Tibial artery (tissue), 4 donors: ENCODE measurements at regions not wholly inside any gene's neighbourhood (a gene's known extent, or its start where the extent isn't known, plus 50 kb on each side); places are given as distances from the start of the nearest gene placed in this dataset.

ENCODE experiments used
- DNase-seq, 2 donors: peaks; one replicate each; pipeline ENCODE4 v3.0.0-alpha.2; 2019
- H3K27ac ChIP-seq, 2 donors: fragments of 200-600 bp; sonication (generic) in 1 of 2; 1 replicate in 1 of 2; 2 replicates in 1 of 2; pipeline ENCODE4 v1.5.1; 2018 to 2019; ENCODE audit warnings: mild to moderate bottlenecking in 1 of 2
- H3K27me3 ChIP-seq, 2 donors: fragments of 200-600 bp; sonication (generic) in 1 of 2; one replicate each; pipeline versions ENCODE4 v1.5.1 to v1.6.0; 2016 to 2019
- H3K36me3 ChIP-seq, 3 donors: fragments of 200-600 bp; sonication (generic) in 2 of 3; one replicate each; pipeline ENCODE4 v1.5.1; 2016 to 2019; ENCODE audit warnings: mild to moderate bottlenecking in 2 of 3
- H3K4me1 ChIP-seq, 4 donors: fragments of 200-600 bp; sonication (generic) in 2 of 4; 1 replicate in 3 of 4; 2 replicates in 1 of 4; pipeline ENCODE4 v1.5.1; 2016 to 2019
- H3K4me3 ChIP-seq, 2 donors: fragments of 200-600 bp; sonication (generic) in 1 of 2; 1 replicate in 1 of 2; 2 replicates in 1 of 2; pipeline ENCODE4 v1.5.1; 2018 to 2019; ENCODE audit warnings: mild to moderate bottlenecking in 2 of 2
- H3K9me3 ChIP-seq, 3 donors: fragments of 200-600 bp; sonication (generic) in 1 of 3; one replicate each; pipeline ENCODE4 v1.5.1; 2016 to 2019
- CTCF ChIP-seq, 2 experiments: fragments of 200-600 bp in 1 of 2; fragments of 450-650 bp in 1 of 2; IDR thresholded peaks; one replicate each; pipeline ENCODE4 v1.5.1; 2017 to 2019; ENCODE audit warnings: antibody characterized with exemption in 2 of 2, mild to moderate bottlenecking in 1 of 2, moderate library complexity in 1 of 2
- intact Hi-C: fragments of 100-400 bp; cut with DNase I; formaldehyde crosslinking; loops from one replicate; pipeline ENCODE4 v1.15.0; 2023; ENCODE audit warnings: low total_unique reads

GRCh38 chr1:34328281-34328799 is 151.6 kb downstream of the C1orf94 start:
- Histone ChIP-seq H3K27me3 (peaks cover 0 to 20% of the 10 kb centered on the region in 2 donors), H3K4me1 (no peaks in the 10 kb centered on the region), H3K36me3 (no peaks in the 10 kb centered on the region), H3K4me3 (no peak overlapping the region), H3K9me3 (no peaks in the 10 kb centered on the region), H3K27ac (no peak overlapping the region)
- TF ChIP-seq CTCF (IDR thresholded peaks at IDR 0.05): no peak
- intact Hi-C loops: no loop called here
- DNase-seq: no peak

GRCh38 chr1:34330061-34330460 is 153.4 kb downstream of the C1orf94 start:
- no peak for TF ChIP-seq CTCF (IDR thresholded peaks at IDR 0.05)
- no peaks in the 10 kb centered on the region for H3K36me3 ChIP-seq
- no peak overlapping the region for H3K4me3 ChIP-seq
- intact Hi-C loops: no loop called here
- DNase-seq: no peak
- H3K27me3 ChIP-seq: peaks cover 0 to 20% of the 10 kb centered on the region in 2 donors
- H3K9me3 ChIP-seq: no peaks in the 10 kb centered on the region
- H3K4me1 ChIP-seq: no peaks in the 10 kb centered on the region
- H3K27ac ChIP-seq: no peak overlapping the region

GRCh38 chr1:34331020-34331926 is 154.6 kb downstream of the C1orf94 start:
- Histone ChIP-seq H3K27ac (no peak overlapping the region), H3K9me3 (no peaks in the 10 kb centered on the region), H3K27me3 (peaks cover 0 to 17% of the 10 kb centered on the region in 2 donors), H3K36me3 (no peaks in the 10 kb centered on the region), H3K4me1 (no peaks in the 10 kb centered on the region), H3K4me3 (no peak overlapping the region)
- TF ChIP-seq CTCF (IDR thresholded peaks at IDR 0.05): no peak
- no peak for DNase-seq
- intact Hi-C loops: no loop called here

- Histone ChIP-seq H3K4me1 (no peaks in the 10 kb centered on the region), H3K9me3 (no peaks in the 10 kb centered on the region), H3K27ac (no peak overlapping the region), H3K27me3 (peaks cover 0 to 8% of the 10 kb centered on the region in 2 donors), H3K36me3 (no peaks in the 10 kb centered on the region), H3K4me3 (no peak overlapping the region)
- DNase-seq: no peak
- intact Hi-C loops: no loop called here
- TF ChIP-seq CTCF (IDR thresholded peaks at IDR 0.05): no peak
Measured at GRCh38 chr1:34332996-34333395, 156.3 kb downstream of the C1orf94 start.

GRCh38 chr1:34338871-34339270 is 162.2 kb downstream of the C1orf94 start:
- H3K9me3 ChIP-seq: no peaks in the 10 kb centered on the region
- no peak overlapping the region for H3K27ac ChIP-seq
- TF ChIP-seq CTCF (IDR thresholded peaks at IDR 0.05): no peak
- no peak for DNase-seq
- intact Hi-C loops: no loop called here
- H3K36me3 ChIP-seq: no peaks in the 10 kb centered on the region
- H3K4me1 ChIP-seq: no peaks in the 10 kb centered on the region
- no peak overlapping the region for H3K4me3 ChIP-seq
- H3K27me3 ChIP-seq: no peaks in the 10 kb centered on the region
